ENCODE measurements at regions not wholly inside any gene's neighbourhood (a gene's known extent, or its start where the extent isn't known, plus 50 kb on each side); places are given as distances from the start of the nearest gene placed in this dataset.

- DNase-seq, result peak; percentile 51
These were observed 127.3 kb upstream of the ELL2 start for GRCh38 chr5:96088706-96089498.

GRCh38 chr5:96087939-96088338 is 126.3 kb upstream of the ELL2 start:
- DNase-seq, result peak; percentile 30

- no peak for DNase-seq
These were observed 123.3 kb upstream of the ELL2 start for GRCh38 chr5:96084874-96085506.

- peak; percentile 90 for DNase-seq
These were observed 121.8 kb upstream of the ELL2 start for GRCh38 chr5:96083361-96083881.

- peak; percentile 53 for DNase-seq
These were observed 119.7 kb upstream of the ELL2 start for GRCh38 chr5:96081276-96081858.

GRCh38 chr5:96080557-96080956 is 118.9 kb upstream of the ELL2 start:
- DNase-seq, result no peak

- no peak for DNase-seq
These were observed 118.3 kb upstream of the ELL2 start for GRCh38 chr5:96079962-96080361.

GRCh38 chr5:96079075-96079474 is 117.4 kb upstream of the ELL2 start:
- no peak for DNase-seq

- DNase-seq, result no peak
These were observed 114.8 kb upstream of the ELL2 start for GRCh38 chr5:96076451-96076850.

GRCh38 chr5:96075579-96076289 is 114.1 kb upstream of the ELL2 start:
- DNase-seq, result no peak

- DNase-seq, result no peak
These were observed 113.2 kb upstream of the ELL2 start for GRCh38 chr5:96074870-96075269.

GRCh38 chr5:96074460-96074859 is 112.8 kb upstream of the ELL2 start:
- DNase-seq, result no peak

- no peak for DNase-seq
These were observed 111.1 kb upstream of the ELL2 start for GRCh38 chr5:96072791-96073165.

GRCh38 chr5:96072138-96072790 is 110.6 kb upstream of the ELL2 start:
- no peak for DNase-seq

- no peak for DNase-seq
These were observed 109.1 kb upstream of the ELL2 start for GRCh38 chr5:96070622-96071225.

GRCh38 chr5:96067894-96068614 is 106.4 kb upstream of the ELL2 start:
- no peak for DNase-seq

GRCh38 chr5:96067251-96067650 is 105.6 kb upstream of the ELL2 start:
- DNase-seq, result no peak

GRCh38 chr5:96066386-96066719 is 104.7 kb upstream of the ELL2 start:
- DNase-seq, result no peak

- DNase-seq, result peak; percentile 44
These were observed 104.2 kb upstream of the ELL2 start for GRCh38 chr5:96065685-96066385.

GRCh38 chr5:96064877-96065276 is 103.2 kb upstream of the ELL2 start:
- DNase-seq, result peak; percentile 31

- DNase-seq, result no peak
These were observed 101.2 kb upstream of the ELL2 start for GRCh38 chr5:96062836-96063235.
